Keratinocyte (primary cell): ENCODE measurements at regions not wholly inside any gene's neighbourhood (a gene's known extent, or its start where the extent isn't known, plus 50 kb on each side); places are given as distances from the start of the nearest gene placed in this dataset.

Experiments
- DNase-seq: peaks from one replicate; pipeline ENCODE4 v3.0.0-alpha.2; 2011; ENCODE audit warnings: low read depth, missing footprints, low spot score
- FAIRE-seq: peaks from 2 replicates; lab custom pipeline; 2011; peaks lifted over from hg19 to GRCh38; lab: Jason Lieb, UNC
- H2AFZ ChIP-seq: 2 replicates; pipeline ENCODE4 v1.6.0; 2012; ENCODE audit warnings: low read length, control low read depth, inconsistent platforms; ENCODE audit not compliant: control insufficient read depth
- H3K27ac ChIP-seq: 2 replicates; pipeline ENCODE4 v1.5.1; 2011; ENCODE audit warnings: low read length; ENCODE audit not compliant: control insufficient read depth, insufficient read depth
- H3K27me3 ChIP-seq: 3 replicates; pipeline ENCODE4 v1.6.0; 2011; ENCODE audit warnings: low read length; ENCODE audit not compliant: control insufficient read depth, insufficient read depth; ENCODE audit errors: extremely low read depth
- H3K36me3 ChIP-seq, 2 experiments: 2 replicates in 1 of 2; 3 replicates in 1 of 2; pipeline ENCODE4 v1.5.1; 2011; ENCODE audit warnings: low read length in 2 of 2, mild to moderate bottlenecking in 1 of 2; ENCODE audit not compliant: control insufficient read depth in 2 of 2, insufficient read depth in 2 of 2; ENCODE audit errors: extremely low read depth in 1 of 2
- H3K4me1 ChIP-seq: 3 replicates; pipeline ENCODE4 v1.5.1; 2011; ENCODE audit warnings: low read length; ENCODE audit not compliant: control insufficient read depth, insufficient read depth; ENCODE audit errors: extremely low read depth
- H3K4me2 ChIP-seq: 3 replicates; pipeline ENCODE4 v1.6.0; 2011; ENCODE audit warnings: low read depth, low read length; ENCODE audit not compliant: control insufficient read depth, insufficient read depth; ENCODE audit errors: extremely low read depth
- H3K4me3 ChIP-seq, 3 experiments: fragments of 200-600 bp in 1 of 3; sonication (generic) in 1 of 3; 2 replicates in 2 of 3; 3 replicates in 1 of 3; pipeline ENCODE4 v1.5.1; 2011 to 2016; ENCODE audit warnings: low read length in 3 of 3, mild to moderate bottlenecking in 3 of 3, control low read depth in 2 of 3, inconsistent platforms in 1 of 3, low read depth in 1 of 3, mixed read lengths in 1 of 3, mixed run types in 1 of 3, moderate library complexity in 1 of 3; ENCODE audit not compliant: control insufficient read depth in 2 of 3, insufficient read depth in 2 of 3; ENCODE audit errors: extremely low read depth in 1 of 3
- H3K79me2 ChIP-seq: 2 replicates; pipeline ENCODE4 v1.6.0; 2012; ENCODE audit warnings: low read length; ENCODE audit not compliant: control insufficient read depth, insufficient read depth
- H3K9ac ChIP-seq: 3 replicates; pipeline ENCODE4 v1.6.0; 2011; ENCODE audit warnings: low read length; ENCODE audit not compliant: control insufficient read depth, insufficient read depth; ENCODE audit errors: extremely low read depth
- H3K9me1 ChIP-seq: 3 replicates; pipeline ENCODE4 v1.6.0; 2011; ENCODE audit warnings: low read length; ENCODE audit not compliant: control insufficient read depth, insufficient read depth; ENCODE audit errors: extremely low read depth
- H3K9me3 ChIP-seq: 2 replicates; pipeline ENCODE4 v1.5.1; 2012; ENCODE audit warnings: low read depth, low read length; ENCODE audit not compliant: control insufficient read depth
- H4K20me1 ChIP-seq: 3 replicates; pipeline ENCODE4 v1.6.0; 2011; ENCODE audit warnings: low read length; ENCODE audit not compliant: control insufficient read depth, insufficient read depth; ENCODE audit errors: extremely low read depth
- CTCF ChIP-seq, 3 experiments: IDR thresholded peaks in 1 of 3; conservative IDR thresholded peaks in 1 of 3; optimal IDR thresholded peaks in 1 of 3; 2 replicates in 2 of 3; 3 replicates in 1 of 3; pipeline versions ENCODE3 to v1.5.1; 2011; ENCODE audit warnings: low read length in 3 of 3, mild to moderate bottlenecking in 3 of 3, moderate library complexity in 2 of 3, control low read depth in 1 of 3, inconsistent platforms in 1 of 3; ENCODE audit not compliant: insufficient read depth in 2 of 3; ENCODE audit errors: extremely low read depth in 1 of 3
- EZH2 ChIP-seq: IDR thresholded peaks from one replicate; pipeline ENCODE4 v1.6.1; 2012; ENCODE audit warnings: inconsistent platforms, mild to moderate bottlenecking, low read length, moderate library complexity
- dilution Hi-C: fragments of 300-500 bp; cut with MboI; formaldehyde crosslinking; loops from one replicate; pipeline ENCODE4 v1.7.0; 2020; ENCODE audit warnings: low sequenced_read_pairs; ENCODE audit not compliant: extremely low pct_ligation_motif_present

GRCh38 chr1:106304106-106304505 is 752.4 kb upstream of the PRMT6 start:
- Histone ChIP-seq H3K9me1 (no peaks in the 10 kb centered on the region), H2AFZ (no peak overlapping the region), H3K9ac (no peak overlapping the region), H3K36me3 (no peaks in the 10 kb centered on the region), H4K20me1 (no peaks in the 10 kb centered on the region), H3K27ac (no peak overlapping the region), H3K4me2 (no peak overlapping the region), H3K9me3 (peaks cover 6% of the 10 kb centered on the region), H3K79me2 (no peaks in the 10 kb centered on the region), H3K4me3 (no peak overlapping the region), H3K4me1 (no peaks in the 10 kb centered on the region), H3K27me3 (no peaks in the 10 kb centered on the region)
- dilution Hi-C loops, result no loop called here
- no peak for TF ChIP-seq EZH2
- TF ChIP-seq CTCF (optimal IDR thresholded peaks at IDR 0.05 in 1 of 3, IDR thresholded peaks at IDR 0.05 in 1 of 3, conservative IDR thresholded peaks at IDR 0.05 in 1 of 3; ENCODE audit: extremely low read depth in 1 of 3, insufficient read depth in 2 of 3, low read length in 3 of 3), result no peak
- DNase-seq (no peak), FAIRE-seq (no peak)

- H3K4me2 ChIP-seq, result no peak overlapping the region
- no peaks in the 10 kb centered on the region for H3K9me1 ChIP-seq
- no peak overlapping the region for H3K4me3 ChIP-seq
- no peak overlapping the region for H3K9ac ChIP-seq
- H3K27ac ChIP-seq, result no peak overlapping the region
- no peak overlapping the region for H2AFZ ChIP-seq
- H3K36me3 ChIP-seq, result no peaks in the 10 kb centered on the region
- dilution Hi-C loops, result no loop called here
- TF ChIP-seq EZH2, result no peak
- no peak for TF ChIP-seq CTCF (optimal IDR thresholded peaks at IDR 0.05 in 1 of 3, IDR thresholded peaks at IDR 0.05 in 1 of 3, conservative IDR thresholded peaks at IDR 0.05 in 1 of 3; ENCODE audit: extremely low read depth in 1 of 3, insufficient read depth in 2 of 3, low read length in 3 of 3)
- H3K27me3 ChIP-seq, result no peaks in the 10 kb centered on the region
- no peaks in the 10 kb centered on the region for H3K4me1 ChIP-seq
- no peaks in the 10 kb centered on the region for H4K20me1 ChIP-seq
- no peaks in the 10 kb centered on the region for H3K9me3 ChIP-seq
- FAIRE-seq (no peak), DNase-seq (no peak)
- H3K79me2 ChIP-seq, result no peaks in the 10 kb centered on the region
Measured at GRCh38 chr1:106319612-106320011, 736.9 kb upstream of the PRMT6 start.
